Endothelial cell of umbilical vein (primary cell): ENCODE measurements at regions not wholly inside any gene's neighbourhood (a gene's known extent, or its start where the extent isn't known, plus 50 kb on each side); places are given as distances from the start of the nearest gene placed in this dataset.

Source experiments
- CTCF ChIP-seq, 2 donors: IDR thresholded peaks; 1 replicate in 1 of 2; 2 replicates in 1 of 2; pipeline ENCODE4 v1.5.1; 2011; ENCODE audit warnings: low read length in 2 of 2, mild to moderate bottlenecking in 2 of 2, moderate library complexity in 2 of 2, control low read depth in 1 of 2, inconsistent platforms in 1 of 2, low read depth in 1 of 2; ENCODE audit not compliant: insufficient read depth in 1 of 2; ENCODE audit errors: extremely low read depth in 1 of 2
- EZH2 ChIP-seq: IDR thresholded peaks from 2 replicates; pipeline ENCODE4 v1.6.1; 2012; ENCODE audit warnings: borderline replicate concordance, low read depth, mild to moderate bottlenecking, moderate library complexity, low read length, inconsistent platforms; ENCODE audit not compliant: severe bottlenecking

- TF ChIP-seq CTCF (IDR thresholded peaks at IDR 0.05; ENCODE audit: extremely low read depth in 1 of 2, insufficient read depth in 1 of 2, low read depth in 1 of 2, low read length in 2 of 2): no peak
- no peak for TF ChIP-seq EZH2
Measured at GRCh38 chr2:207405150-207405549, 124.6 kb upstream of the CREB1 start.
